Adrenal gland (tissue), 5 donors: ENCODE measurements at regions not wholly inside any gene's neighbourhood (a gene's known extent, or its start where the extent isn't known, plus 50 kb on each side); places are given as distances from the start of the nearest gene placed in this dataset.

Source experiments
- CTCF ChIP-seq, 6 experiments: fragments of 450-650 bp in 4 of 6; fragments of 200-600 bp in 2 of 6; sonication (generic) in 1 of 6; IDR thresholded peaks; 1 replicate in 5 of 6; 2 replicates in 1 of 6; pipeline versions ENCODE4 v1.5.1 to v1.8.0; 2016 to 2021; ENCODE audit warnings: antibody characterized with exemption in 6 of 6, mild to moderate bottlenecking in 2 of 6, moderate library complexity in 1 of 6
- POLR2A ChIP-seq, 2 donors: fragments of 450-650 bp; IDR thresholded peaks; one replicate each; pipeline ENCODE4 v1.6.1; 2017; ENCODE audit warnings: antibody characterized with exemption in 2 of 2, mild to moderate bottlenecking in 2 of 2, moderate library complexity in 1 of 2
- donor health status: DM: no; HTN: no; CAD: no.

- no peak for TF ChIP-seq CTCF (IDR thresholded peaks at IDR 0.05)
- TF ChIP-seq POLR2A (IDR thresholded peaks at IDR 0.05) = no peak
These were observed 142.1 kb downstream of the HAO1 start for GRCh38 chr20:7798176-7798575.
